GM19043 (cell line): ENCODE measurements at regions not wholly inside any gene's neighbourhood (a gene's known extent, or its start where the extent isn't known, plus 50 kb on each side); places are given as distances from the start of the nearest gene placed in this dataset.
"Not testable (repeated sequence)": the region's sequence is repeated elsewhere in the genome, so short reads cannot be mapped to it uniquely, and the experiment has no call there.

Experiments used
- ATAC-seq: cut with Tn5 transposase; IDR thresholded peaks from one replicate; pipeline ENCODE4 v1.9.1; 2021; ENCODE audit warnings: low read depth; ENCODE audit not compliant: unreplicated experiment

- no peak for ATAC-seq
Measured at GRCh38 chr2:84373391-84373790, 85.7 kb downstream of the SUCLG1 start.

GRCh38 chr2:84362541-84362940, 96.5 kb downstream of the SUCLG1 start:
- ATAC-seq: no peak

DNA sequence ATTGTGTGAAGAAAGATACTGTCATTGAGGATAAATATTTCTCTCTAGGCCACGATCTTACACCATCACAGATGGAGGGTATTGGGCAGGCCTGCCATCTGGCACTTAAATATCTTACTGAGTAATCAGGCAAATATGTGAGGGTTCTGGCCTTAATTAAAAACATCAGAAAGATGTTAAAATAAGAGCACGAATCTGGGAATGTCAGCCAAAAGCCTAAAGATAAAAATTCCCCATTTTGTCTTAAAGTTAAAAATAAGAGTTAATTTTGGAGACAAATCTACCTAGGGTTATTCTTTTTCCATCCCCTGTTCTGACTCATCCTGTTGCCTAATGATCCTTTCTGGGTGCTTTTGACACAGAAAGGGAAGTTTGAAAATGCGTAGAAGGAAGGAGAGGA, 121.0 kb downstream of the SUCLG1 start:
- no peak for ATAC-seq

GRCh38 chr2:84327645-84328249, 131.3 kb downstream of the SUCLG1 start:
- no peak for ATAC-seq

GRCh38 chr2:84326831-84327432, 132.1 kb downstream of the SUCLG1 start:
- no peak for ATAC-seq

GRCh38 chr2:84323890-84324289, 135.2 kb downstream of the SUCLG1 start:
- ATAC-seq: no peak

GRCh38 chr2:84320940-84321339, 138.1 kb downstream of the SUCLG1 start:
- ATAC-seq: no peak

DNA sequence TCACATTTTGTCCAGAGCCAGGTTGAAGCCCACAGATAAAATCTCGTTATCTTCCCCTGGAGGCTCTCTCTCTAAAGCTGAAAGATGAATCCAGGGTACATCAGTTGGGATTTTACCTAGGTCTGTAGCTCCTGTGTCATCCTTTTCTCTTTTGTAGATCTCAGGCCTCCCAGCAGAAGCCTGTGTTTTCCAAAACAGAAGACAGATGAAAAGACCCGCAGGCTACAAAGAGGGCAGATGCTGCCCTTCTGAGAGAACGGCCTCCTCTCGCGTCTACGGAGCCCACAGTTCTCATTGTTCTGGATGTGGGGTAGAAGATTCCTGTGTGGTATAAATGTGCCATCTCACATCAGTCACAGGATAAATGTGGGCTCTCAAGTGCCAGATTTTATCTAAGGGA, 139.5 kb downstream of the SUCLG1 start:
- ATAC-seq: no peak

DNA sequence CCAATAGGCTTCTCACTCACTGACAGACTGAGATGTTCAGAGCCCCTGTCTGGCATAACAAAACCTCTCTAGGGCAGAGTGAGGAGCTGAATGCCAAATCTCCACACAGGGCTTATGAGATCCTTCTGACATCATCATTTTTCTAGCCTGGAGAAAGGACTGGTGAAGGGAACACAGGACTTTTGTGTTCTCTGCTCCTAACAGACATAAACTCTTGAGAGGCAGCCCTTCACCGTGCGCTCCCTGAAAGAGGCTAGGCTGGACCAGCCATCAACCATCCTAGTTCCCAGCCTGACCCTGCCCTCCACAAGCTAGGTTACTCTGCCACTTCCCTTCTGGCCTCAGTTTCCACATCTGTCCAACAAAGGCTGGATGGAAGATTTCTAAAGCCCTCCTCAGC, 141.9 kb downstream of the SUCLG1 start:
- no peak for ATAC-seq

DNA sequence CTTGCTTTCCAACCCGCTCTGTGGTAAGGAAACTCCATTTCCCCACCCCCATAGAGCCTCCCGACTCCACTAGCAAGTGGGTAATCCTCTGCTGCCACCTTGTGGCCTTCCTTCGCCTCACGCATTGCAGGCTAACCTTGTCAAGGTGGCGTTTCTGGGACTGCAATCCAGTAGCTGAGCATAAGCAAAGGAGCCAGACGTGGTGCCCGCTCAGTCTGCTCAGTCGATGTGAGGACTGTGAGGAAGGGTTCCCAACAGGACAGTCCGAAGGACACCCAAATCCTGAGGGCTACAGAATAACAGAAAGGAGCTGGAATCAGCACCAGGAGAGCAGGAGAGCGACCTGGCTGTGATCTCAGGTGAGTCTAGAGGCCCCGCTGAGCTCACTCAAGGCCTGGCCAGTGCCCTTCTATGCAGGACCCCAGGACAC, 144.2 kb downstream of the SUCLG1 start:
- ATAC-seq: peak; percentile 96

DNA sequence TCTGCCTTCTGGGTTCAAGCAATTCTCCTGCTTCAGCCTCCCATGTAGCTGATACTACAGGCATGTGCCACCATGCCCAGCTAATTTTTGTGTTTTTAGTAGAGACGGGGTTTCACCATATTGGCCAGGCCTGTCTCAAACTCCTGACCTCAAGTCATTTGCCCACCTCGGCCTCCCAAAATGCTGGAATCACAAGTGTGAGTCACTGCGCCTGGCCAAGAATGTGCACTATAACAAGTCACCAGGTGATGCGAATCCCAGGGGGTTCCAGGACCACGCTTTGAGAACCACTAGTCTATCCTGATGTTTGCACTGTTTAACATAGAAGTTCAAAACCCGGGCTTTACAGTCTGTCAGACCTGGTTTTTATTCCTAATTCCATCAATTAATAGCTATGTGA, 144.8 kb downstream of the SUCLG1 start:
- no peak for ATAC-seq

GRCh38 chr2:84309281-84309680, 149.8 kb downstream of the SUCLG1 start:
- no peak for ATAC-seq

- ATAC-seq: no peak
Measured at GRCh38 chr2:84306361-84306760, 152.7 kb downstream of the SUCLG1 start.

- peak; percentile 94 for ATAC-seq
Measured at GRCh38 chr2:84302513-84303412, 156.3 kb downstream of the SUCLG1 start.

GRCh38 chr2:84301717-84302116, 157.4 kb downstream of the SUCLG1 start:
- no peak for ATAC-seq

DNA sequence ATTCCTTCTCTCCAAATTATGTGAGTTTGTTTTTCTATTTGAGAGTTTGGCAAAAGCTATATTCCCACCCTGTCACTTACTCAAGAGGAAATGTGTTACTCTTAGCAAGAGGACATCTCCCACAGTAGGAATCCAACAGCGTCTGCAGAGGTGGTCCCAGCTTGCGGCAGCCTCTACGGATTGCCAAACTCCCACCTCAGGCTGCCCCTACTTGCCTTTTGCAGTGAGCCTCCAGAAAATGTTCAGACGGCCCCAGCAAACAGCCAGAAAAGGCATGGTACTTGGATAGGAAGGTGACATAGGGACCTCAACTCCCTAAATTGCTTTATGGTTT, 158.4 kb downstream of the SUCLG1 start:
- no peak for ATAC-seq

- not testable (repeated sequence) for ATAC-seq
Measured at GRCh38 chr2:84300001-84300695, 158.9 kb downstream of the SUCLG1 start.

DNA sequence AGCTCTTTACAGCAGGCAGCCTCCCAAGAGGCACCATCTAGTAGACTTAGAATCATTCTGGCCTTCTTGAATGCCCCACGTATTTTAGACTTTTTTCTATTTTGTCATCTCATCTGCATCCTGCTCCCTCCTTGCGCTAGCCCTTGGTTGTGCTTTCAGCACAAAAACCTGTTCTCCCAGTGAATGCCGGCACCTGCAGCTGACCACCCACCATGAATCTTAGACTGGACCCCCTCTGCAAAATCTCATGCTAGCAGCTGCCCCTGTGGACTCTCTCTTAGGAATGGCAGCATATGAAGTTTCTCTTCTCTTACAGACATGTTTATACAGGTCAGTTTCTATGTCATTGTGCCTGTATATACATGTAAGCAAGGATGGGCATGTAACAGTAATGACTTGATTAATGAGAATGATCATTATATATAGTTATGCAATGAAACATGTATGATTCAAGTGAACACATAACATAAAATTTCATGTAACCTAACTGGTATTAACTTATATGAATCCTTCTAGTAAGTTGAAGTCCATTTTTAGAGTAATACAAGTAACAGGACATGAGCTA, 159.8 kb downstream of the SUCLG1 start:
- ATAC-seq: no peak

- no peak for ATAC-seq
Measured at GRCh38 chr2:84297155-84297554, 161.9 kb downstream of the SUCLG1 start.

DNA sequence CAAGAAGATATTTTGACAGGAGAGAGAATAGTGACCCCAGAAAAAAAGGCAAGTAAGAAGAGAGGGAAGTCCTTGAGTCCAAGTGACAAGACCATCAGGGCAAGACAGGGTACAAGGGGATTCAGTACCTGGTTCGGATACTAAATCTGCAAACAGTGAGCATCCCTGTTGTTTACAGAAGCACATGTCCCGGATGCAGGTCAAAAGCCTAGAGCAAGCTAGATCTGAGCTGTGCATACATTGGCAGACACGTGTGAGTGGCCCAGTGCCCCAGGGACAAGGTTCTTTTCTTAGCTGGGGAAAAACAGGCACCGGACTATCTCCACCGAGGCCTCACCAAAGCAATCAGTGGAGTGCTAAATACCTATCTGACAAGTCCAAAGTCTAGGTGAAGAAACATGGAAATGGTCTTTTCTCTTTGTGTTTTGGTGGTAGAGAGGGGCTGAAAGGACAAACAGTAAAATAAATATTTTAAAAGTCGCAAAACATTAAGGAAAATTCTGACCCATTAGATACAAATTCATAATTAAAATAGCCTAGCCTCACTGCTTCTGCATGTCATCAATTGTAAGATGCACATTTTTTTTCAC, 165.2 kb downstream of the SUCLG1 start:
- ATAC-seq: no peak
